Endometrium (tissue), 2 donors: ENCODE measurements at regions not wholly inside any gene's neighbourhood (a gene's known extent, or its start where the extent isn't known, plus 50 kb on each side); places are given as distances from the start of the nearest gene placed in this dataset.

Source experiments
- FAIRE-seq: peaks from 2 replicates; lab custom pipeline; 2012; peaks lifted over from hg19 to GRCh38; lab: Jason Lieb, UNC
- donor health status: control.
- donor health status: control.

DNA sequence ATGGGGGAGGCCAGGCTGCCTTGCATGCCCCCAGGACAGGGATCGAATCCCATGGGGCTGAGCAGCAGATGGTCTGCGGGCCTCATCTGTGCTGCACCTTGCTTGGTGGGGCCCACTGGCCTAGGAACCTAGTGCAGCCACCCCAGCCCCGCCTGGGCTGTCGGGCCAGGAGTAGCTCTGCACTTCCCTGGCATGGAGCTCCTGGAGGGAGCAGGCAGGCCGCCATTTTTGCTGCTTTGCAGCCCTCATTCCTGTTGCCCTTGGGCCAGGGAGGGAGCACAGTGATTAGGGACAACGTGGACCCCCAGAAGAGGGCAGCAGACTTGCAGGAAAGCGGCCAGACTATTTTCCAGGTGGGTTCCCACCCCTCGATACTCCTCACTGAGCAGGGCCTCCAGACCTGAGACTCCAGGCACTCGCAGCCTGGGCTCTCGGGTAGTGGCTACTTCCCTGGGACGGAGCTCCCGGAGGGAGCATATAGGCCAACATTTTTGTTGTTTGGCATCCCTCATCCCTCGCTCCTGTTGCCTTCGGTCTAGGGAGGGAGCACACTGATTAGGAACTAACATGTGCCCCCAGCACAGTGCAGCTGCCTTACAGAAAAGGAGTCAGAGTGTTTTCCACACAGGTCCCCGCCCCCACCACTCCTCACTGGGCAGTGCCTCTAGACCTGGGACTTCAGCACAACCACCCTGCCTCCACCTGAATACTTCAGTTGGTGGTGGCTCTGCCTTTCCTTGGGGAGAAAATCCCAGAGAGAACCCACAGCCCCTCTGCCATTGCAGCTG is 99.5 kb downstream of the MAIP1 start:
- no peak for FAIRE-seq

GRCh38 chr2:200056105-200056504 is 100.7 kb downstream of the MAIP1 start:
- FAIRE-seq: no peak

DNA sequence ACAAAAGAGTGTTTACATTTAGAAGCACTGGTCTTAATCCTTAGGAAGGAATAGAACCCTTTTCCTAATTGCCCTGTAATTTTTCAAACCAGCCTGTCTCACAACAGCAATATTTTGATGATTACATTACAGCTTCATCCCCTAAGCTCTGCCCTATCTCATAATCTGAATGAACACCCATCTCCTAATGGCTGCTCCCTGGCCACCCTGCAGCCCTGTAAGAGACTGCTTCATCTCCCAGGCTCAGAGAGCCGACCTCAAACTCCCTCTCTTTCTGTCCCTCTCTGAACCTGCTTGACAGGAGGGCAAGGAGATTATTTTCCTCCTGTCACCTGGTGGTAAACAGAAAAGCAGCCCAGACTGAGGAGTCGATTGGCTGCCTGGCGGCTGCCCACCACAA is 107.8 kb downstream of the MAIP1 start:
- FAIRE-seq: no peak

DNA sequence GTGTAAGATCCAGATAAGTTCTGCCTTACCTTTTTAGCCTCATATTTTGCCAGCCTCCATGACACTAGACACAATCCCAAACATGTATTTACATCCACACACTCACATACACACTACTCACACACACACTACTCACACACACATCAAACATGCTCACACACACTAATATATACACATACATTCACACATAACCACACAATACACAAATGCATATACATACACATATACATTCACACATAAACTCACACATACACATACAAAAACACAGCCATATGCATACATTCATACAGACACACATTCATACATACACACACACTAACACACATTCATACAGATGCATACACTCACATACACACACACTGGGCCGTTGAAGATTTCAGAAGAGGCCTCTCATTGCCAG is 109.5 kb downstream of the MAIP1 start:
- no peak for FAIRE-seq

DNA sequence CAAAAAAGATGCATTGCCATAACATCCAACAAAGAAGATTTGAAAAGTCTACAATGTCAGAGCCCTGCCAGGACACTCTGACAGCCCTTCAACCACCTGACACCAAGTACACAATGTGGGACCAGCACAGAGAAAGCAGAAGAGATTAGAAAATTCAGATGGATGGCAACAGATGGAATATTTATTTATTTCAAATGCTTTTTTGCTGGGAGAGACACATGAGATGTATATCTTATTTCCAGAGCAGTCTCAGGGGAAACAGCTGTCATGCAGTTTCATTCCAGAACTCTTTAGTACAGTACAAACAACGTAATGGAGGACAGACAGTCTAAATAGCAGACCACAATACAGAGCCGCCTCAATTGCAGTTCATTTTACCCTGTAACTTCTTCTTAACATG is 110.1 kb downstream of the MAIP1 start:
- FAIRE-seq: no peak

- FAIRE-seq: no peak
Measured at GRCh38 chr2:200066417-200066816, 111.0 kb downstream of the MAIP1 start.

DNA sequence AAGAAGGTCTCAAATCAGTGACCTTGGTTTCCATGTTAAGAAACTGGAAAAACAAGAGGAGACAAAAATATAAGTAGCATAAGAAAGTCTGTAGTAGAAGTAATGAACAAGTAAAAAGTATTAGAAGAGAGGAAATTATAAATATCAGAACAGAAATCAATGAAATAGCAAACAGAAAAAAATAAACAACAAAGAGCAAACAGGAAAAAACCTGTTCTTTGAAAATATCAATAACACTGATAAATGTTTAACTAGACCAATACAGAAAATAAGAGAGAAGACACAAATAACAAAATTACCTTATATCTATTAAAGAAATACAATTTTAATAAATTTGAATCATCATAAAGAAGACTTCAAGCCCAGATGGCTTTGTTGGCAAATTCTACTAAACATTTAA is 113.3 kb downstream of the MAIP1 start:
- no peak for FAIRE-seq

DNA sequence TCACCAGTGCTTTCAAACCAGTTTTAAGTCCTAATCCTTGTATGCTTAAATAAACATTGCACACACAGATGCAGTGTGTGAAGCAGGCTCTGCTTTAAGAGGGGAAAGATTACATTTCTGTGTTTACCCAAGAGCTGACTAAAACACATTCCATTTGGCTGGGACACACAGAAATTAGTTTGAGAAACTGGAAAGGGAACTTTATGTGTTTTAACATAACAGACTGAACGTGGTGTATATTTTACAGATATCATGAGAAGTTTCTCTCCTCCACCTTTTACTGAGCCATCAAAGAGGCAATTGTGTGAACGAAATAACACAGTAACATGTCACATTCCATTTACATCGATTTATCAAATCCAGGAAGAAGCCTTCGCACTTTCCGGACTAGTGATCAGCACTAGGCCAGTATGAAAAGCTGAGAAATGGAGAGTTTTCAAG is 121.8 kb downstream of the MAIP1 start:
- FAIRE-seq: no peak

DNA sequence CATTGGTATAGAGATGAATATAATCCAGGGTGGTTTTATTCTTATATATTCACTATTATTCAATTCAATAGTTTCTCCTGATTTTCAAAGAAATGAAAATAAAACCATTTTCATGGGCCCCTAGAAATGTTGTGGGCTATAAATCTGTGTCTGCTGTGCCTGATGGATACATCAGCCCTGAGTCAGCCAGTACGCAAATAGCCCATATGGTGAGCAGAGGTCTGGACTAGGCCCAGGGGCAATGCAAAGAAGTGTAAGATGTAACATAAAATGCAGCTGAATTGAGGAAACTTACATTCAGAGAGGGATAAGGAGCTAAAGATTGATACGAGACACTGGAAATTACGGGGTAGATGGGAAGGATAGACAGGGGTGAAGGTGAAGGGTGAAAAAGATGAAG is 122.5 kb downstream of the MAIP1 start:
- no peak for FAIRE-seq

DNA sequence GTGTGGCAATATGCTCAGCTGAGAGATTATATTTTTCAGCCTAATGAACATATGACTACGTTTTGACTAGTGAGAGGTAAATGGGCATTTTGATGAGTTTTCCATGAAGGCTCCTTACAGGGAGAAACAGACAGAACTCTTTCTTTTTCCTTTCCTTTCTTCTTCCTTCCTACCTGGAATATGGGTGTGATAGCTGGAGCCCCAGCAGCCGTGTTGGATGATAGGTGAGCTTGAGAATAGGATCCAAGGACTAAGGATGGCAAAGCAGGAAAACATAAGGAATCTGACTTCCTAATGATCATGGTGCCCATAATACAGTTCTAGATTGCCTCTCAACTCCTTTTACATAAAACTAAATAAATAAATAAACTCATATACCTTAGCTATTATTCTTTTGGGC is 124.0 kb downstream of the MAIP1 start:
- FAIRE-seq: no peak

- FAIRE-seq: no peak
Measured at GRCh38 chr2:200081236-200081635, 125.9 kb downstream of the MAIP1 start.

GRCh38 chr2:200081811-200082210 is 126.4 kb downstream of the MAIP1 start:
- FAIRE-seq: no peak

- no peak for FAIRE-seq
Measured at GRCh38 chr2:200084036-200084435, 128.7 kb downstream of the MAIP1 start.

- FAIRE-seq: no peak
Measured at GRCh38 chr2:200086911-200087310, 131.5 kb downstream of the MAIP1 start.

- no peak for FAIRE-seq
Measured at GRCh38 chr2:200087451-200087850, 132.1 kb downstream of the MAIP1 start.

DNA sequence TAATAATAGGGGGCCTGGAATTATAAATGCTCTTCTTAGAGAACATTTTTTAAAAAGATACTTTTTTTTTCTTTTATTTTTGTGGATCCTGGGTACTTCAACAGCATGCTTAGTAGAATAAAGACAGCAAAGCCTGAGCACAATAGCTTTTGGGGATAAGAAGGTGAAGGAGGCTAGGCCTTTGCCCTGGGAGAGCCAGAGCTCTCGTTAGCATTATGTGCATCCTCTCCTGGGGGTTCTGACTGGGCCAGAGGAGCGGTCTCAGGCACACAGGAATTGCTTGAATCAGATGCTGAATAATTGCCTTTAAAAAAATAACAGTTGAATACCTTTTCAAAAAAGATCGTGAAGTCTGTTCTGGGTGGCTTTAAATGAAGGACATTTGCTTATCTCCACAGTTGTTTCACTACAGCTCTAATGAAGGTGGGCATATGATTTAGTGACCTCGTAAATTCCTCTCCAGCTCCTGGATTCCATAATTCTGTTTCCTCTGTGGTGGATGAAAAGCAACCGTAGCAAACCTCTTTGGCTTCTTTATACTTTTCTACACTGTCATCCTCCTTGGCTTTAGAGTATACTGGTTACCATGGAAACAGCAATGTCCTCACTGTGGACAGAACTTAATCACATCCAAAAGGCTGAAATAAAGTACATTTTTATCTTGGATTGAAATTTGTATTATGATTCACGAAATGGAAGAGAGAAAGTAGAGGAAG is 133.8 kb downstream of the MAIP1 start:
- no peak for FAIRE-seq

DNA sequence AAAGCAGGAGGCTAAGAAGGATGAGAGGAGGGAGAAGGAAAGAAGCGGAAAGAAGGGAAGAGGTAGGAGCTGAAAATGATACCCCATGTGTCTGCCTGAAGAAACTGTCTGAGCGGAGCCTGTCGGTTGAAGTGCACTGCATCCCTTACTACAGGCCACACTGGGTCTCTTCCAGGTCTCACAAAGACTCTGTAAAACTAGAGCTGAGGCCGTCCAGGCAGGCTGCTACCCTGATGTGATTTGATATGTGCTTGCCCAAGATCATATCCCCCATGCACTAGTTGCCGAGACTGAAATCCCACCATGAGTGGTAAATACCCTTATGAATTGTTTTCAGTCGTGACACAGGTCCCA is 134.4 kb downstream of the MAIP1 start:
- FAIRE-seq: no peak

DNA sequence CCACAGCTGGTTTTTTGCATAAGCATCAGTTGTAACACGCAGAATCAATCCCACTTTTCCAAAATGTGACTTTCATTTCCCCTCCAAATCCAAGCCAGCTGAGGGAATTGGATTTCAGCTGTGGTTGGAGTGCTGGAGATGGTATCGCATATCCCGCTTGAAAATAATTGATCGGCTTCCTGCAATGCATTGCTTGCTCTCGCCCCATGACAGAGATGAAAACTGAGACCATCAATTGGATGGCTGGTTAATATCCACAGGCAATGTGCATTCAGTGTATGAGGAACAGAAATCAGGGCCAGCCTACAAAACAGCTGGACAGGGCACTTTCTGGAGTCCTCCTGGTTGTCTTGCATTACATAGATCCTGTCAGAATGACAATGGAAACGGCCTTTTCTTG is 135.3 kb downstream of the MAIP1 start:
- FAIRE-seq: no peak

- no peak for FAIRE-seq
Measured at GRCh38 chr2:200091126-200091525, 135.7 kb downstream of the MAIP1 start.

GRCh38 chr2:200092235-200092634 is 136.9 kb downstream of the MAIP1 start:
- FAIRE-seq: no peak

DNA sequence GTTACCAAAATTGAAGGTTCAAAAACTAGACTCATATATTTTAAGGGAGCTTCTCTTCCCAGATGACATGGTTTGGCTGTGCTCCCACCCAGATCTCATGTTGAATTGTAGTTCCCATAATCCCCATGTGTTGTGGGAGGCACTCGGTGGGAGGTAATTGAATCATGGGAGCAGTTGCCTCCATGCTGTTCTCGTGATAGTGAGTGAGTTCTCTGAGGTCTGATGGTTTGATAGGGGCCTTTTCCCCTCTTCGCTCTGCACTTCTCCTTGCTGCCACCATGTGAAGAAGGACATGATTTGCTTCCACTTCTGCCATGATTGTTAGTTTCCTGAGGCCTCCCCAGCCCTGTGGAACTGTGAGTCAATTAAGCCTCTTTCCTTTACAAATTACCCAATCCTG is 140.1 kb downstream of the MAIP1 start:
- no peak for FAIRE-seq

GRCh38 chr2:200099256-200099655 is 143.9 kb downstream of the MAIP1 start:
- FAIRE-seq: no peak

- FAIRE-seq: peak; percentile 41
Measured at GRCh38 chr2:200100027-200100426, 144.6 kb downstream of the MAIP1 start.

GRCh38 chr2:200101922-200102321 is 146.5 kb downstream of the MAIP1 start:
- no peak for FAIRE-seq
